ENCODE measurements at regions not wholly inside any gene's neighbourhood (a gene's known extent, or its start where the extent isn't known, plus 50 kb on each side); places are given as distances from the start of the nearest gene placed in this dataset.

GRCh38 chr1:29895201-29895600 is 658.9 kb downstream of the PTPRU start:
- no peak for DNase-seq (ENCODE audit: low read depth in 1 of 2, low spot score in 1 of 2)

GRCh38 chr1:29894311-29894710 is 658.0 kb downstream of the PTPRU start:
- no peak for DNase-seq (ENCODE audit: low read depth in 1 of 2, low spot score in 1 of 2)

- no peak for DNase-seq (ENCODE audit: low read depth in 1 of 2, low spot score in 1 of 2)
Observed at GRCh38 chr1:29893806-29894205, 657.5 kb downstream of the PTPRU start.

- no peak for DNase-seq (ENCODE audit: low read depth in 1 of 2, low spot score in 1 of 2)
Observed at GRCh38 chr1:29893046-29893723, 656.9 kb downstream of the PTPRU start.

- DNase-seq (ENCODE audit: low read depth in 1 of 2, low spot score in 1 of 2) = no peak
Observed at GRCh38 chr1:29892247-29892646, 655.9 kb downstream of the PTPRU start.

- no peak for DNase-seq (ENCODE audit: low read depth in 1 of 2, low spot score in 1 of 2)
Observed at GRCh38 chr1:29890201-29890959, 654.1 kb downstream of the PTPRU start.

GRCh38 chr1:29889776-29890175 is 653.5 kb downstream of the PTPRU start:
- DNase-seq (ENCODE audit: low read depth in 1 of 2, low spot score in 1 of 2) = no peak

- no peak for DNase-seq (ENCODE audit: low read depth in 1 of 2, low spot score in 1 of 2)
Observed at GRCh38 chr1:29884740-29885139, 648.4 kb downstream of the PTPRU start.

GRCh38 chr1:29883986-29884385 is 647.7 kb downstream of the PTPRU start:
- DNase-seq (ENCODE audit: low read depth in 1 of 2, low spot score in 1 of 2) = no peak

GRCh38 chr1:29883411-29883832 is 647.1 kb downstream of the PTPRU start:
- DNase-seq (ENCODE audit: low read depth in 1 of 2, low spot score in 1 of 2) = no peak

- DNase-seq (ENCODE audit: low read depth in 1 of 2, low spot score in 1 of 2) = no peak
Observed at GRCh38 chr1:29880556-29880955, 644.2 kb downstream of the PTPRU start.

- DNase-seq (ENCODE audit: low read depth in 1 of 2, low spot score in 1 of 2) = no peak
Observed at GRCh38 chr1:29879217-29879616, 642.9 kb downstream of the PTPRU start.

- no peak for DNase-seq (ENCODE audit: low read depth in 1 of 2, low spot score in 1 of 2)
Observed at GRCh38 chr1:29878501-29878900, 642.2 kb downstream of the PTPRU start.

- DNase-seq (ENCODE audit: low read depth in 1 of 2, low spot score in 1 of 2) = no peak
Observed at GRCh38 chr1:29876902-29877301, 640.6 kb downstream of the PTPRU start.

GRCh38 chr1:29876441-29876840 is 640.1 kb downstream of the PTPRU start:
- DNase-seq (ENCODE audit: low read depth in 1 of 2, low spot score in 1 of 2) = no peak

GRCh38 chr1:29875557-29876028 is 639.3 kb downstream of the PTPRU start:
- DNase-seq (ENCODE audit: low read depth in 1 of 2, low spot score in 1 of 2) = no peak

GRCh38 chr1:29870621-29871020 is 634.3 kb downstream of the PTPRU start:
- no peak for DNase-seq (ENCODE audit: low read depth in 1 of 2, low spot score in 1 of 2)

GRCh38 chr1:29869802-29870201 is 633.5 kb downstream of the PTPRU start:
- no peak for DNase-seq (ENCODE audit: low read depth in 1 of 2, low spot score in 1 of 2)

GRCh38 chr1:29868944-29869343 is 632.6 kb downstream of the PTPRU start:
- no peak for DNase-seq (ENCODE audit: low read depth in 1 of 2, low spot score in 1 of 2)

GRCh38 chr1:29868096-29868495 is 631.8 kb downstream of the PTPRU start:
- no peak for DNase-seq (ENCODE audit: low read depth in 1 of 2, low spot score in 1 of 2)

- no peak for DNase-seq (ENCODE audit: low read depth in 1 of 2, low spot score in 1 of 2)
Observed at GRCh38 chr1:29865051-29865450, 628.7 kb downstream of the PTPRU start.

GRCh38 chr1:29864431-29865022 is 628.2 kb downstream of the PTPRU start:
- DNase-seq (ENCODE audit: low read depth in 1 of 2, low spot score in 1 of 2) = no peak

Data from stimulated activated CD4-positive, alpha-beta T cell treated with anti-CD3 and anti-CD28 coated beads, Interleukin-15, amount 100 ng/mL, for 1 hour (primary cell).